Liver (tissue), 8 donors: ENCODE measurements at regions not wholly inside any gene's neighbourhood (a gene's known extent, or its start where the extent isn't known, plus 50 kb on each side); places are given as distances from the start of the nearest gene placed in this dataset.

Source experiments
- DNase-seq: peaks from one replicate; pipeline ENCODE4 v3.0.0-alpha.2; 2017; ENCODE audit warnings: low spot score
- H3K27ac ChIP-seq, 2 donors: one replicate each; pipeline ENCODE4 v1.7.0; 2013; ENCODE audit warnings: inconsistent platforms in 2 of 2, low read length in 2 of 2, control low read depth in 1 of 2, low read depth in 1 of 2, mild to moderate bottlenecking in 1 of 2
- H3K27me3 ChIP-seq, 4 donors: one replicate each; pipeline versions ENCODE4 v1.6.1 to v1.7.0; 2013; ENCODE audit warnings: low read length in 3 of 4, inconsistent platforms in 1 of 4, mild to moderate bottlenecking in 1 of 4, moderate library complexity in 1 of 4; ENCODE audit not compliant: control insufficient read depth in 4 of 4, insufficient read depth in 4 of 4
- H3K36me3 ChIP-seq, 4 donors: one replicate each; pipeline versions ENCODE4 v1.6.1 to v1.7.0; 2013; ENCODE audit warnings: low read length in 3 of 4, mild to moderate bottlenecking in 3 of 4, low read depth in 1 of 4, moderate library complexity in 1 of 4; ENCODE audit not compliant: control insufficient read depth in 4 of 4, insufficient read depth in 3 of 4
- H3K4me1 ChIP-seq, 4 donors: one replicate each; pipeline versions ENCODE4 v1.6.1 to v1.7.0; 2013; ENCODE audit warnings: low read length in 3 of 4, mild to moderate bottlenecking in 3 of 4, moderate library complexity in 1 of 4; ENCODE audit not compliant: control insufficient read depth in 4 of 4, insufficient read depth in 4 of 4
- H3K4me3 ChIP-seq, 3 donors: one replicate each; pipeline versions ENCODE4 v1.6.1 to v1.7.0; 2013; ENCODE audit warnings: low read length in 3 of 3, control low read depth in 1 of 3, low read depth in 1 of 3, mild to moderate bottlenecking in 1 of 3
- H3K9ac ChIP-seq, 2 donors: one replicate each; pipeline ENCODE4 v1.7.0; 2013; ENCODE audit warnings: low read length in 2 of 2, mild to moderate bottlenecking in 2 of 2, moderate library complexity in 2 of 2, control low read depth in 1 of 2, low read depth in 1 of 2
- H3K9me3 ChIP-seq, 4 donors: one replicate each; pipeline versions ENCODE4 v1.6.1 to v1.7.0; 2013; ENCODE audit warnings: low read length in 3 of 4; ENCODE audit not compliant: control insufficient read depth in 4 of 4
- ATF3 ChIP-seq: IDR thresholded peaks from 2 replicates; pipeline ENCODE4 v1.6.1; 2016; ENCODE audit warnings: antibody characterized with exemption
- CTCF ChIP-seq: fragments of 150-350 bp; IDR thresholded peaks from 2 replicates; pipeline ENCODE4 v1.5.1; 2017; ENCODE audit warnings: improper control_type of control experiment, low read depth, low read length; ENCODE audit not compliant: missing input control
- EGR1 ChIP-seq, 2 donors: IDR thresholded peaks; 2 replicates each; pipeline ENCODE4 v1.6.1; 2016 to 2018; ENCODE audit warnings: antibody characterized with exemption in 2 of 2, low read depth in 2 of 2
- FOXA1 ChIP-seq: IDR thresholded peaks from 2 replicates; pipeline ENCODE4 v1.6.1; 2016; ENCODE audit warnings: antibody characterized with exemption
- FOXA2 ChIP-seq: IDR thresholded peaks from 2 replicates; pipeline ENCODE4 v1.6.1; 2016; ENCODE audit warnings: antibody characterized with exemption
- GABPA ChIP-seq, 2 donors: IDR thresholded peaks in 1 of 2; conservative IDR thresholded peaks in 1 of 2; 2 replicates each; pipeline ENCODE4 v1.6.1; 2016; ENCODE audit warnings: antibody characterized with exemption in 2 of 2, mild to moderate bottlenecking in 1 of 2, moderate library complexity in 1 of 2
- HNF4A ChIP-seq, 2 donors: conservative IDR thresholded peaks; 2 replicates each; pipeline ENCODE4 v1.6.1; 2016; ENCODE audit warnings: antibody characterized with exemption in 2 of 2, mild to moderate bottlenecking in 2 of 2
- HNF4G ChIP-seq: IDR thresholded peaks from 2 replicates; pipeline ENCODE4 v1.6.1; 2016; ENCODE audit warnings: antibody characterized with exemption
- JUND ChIP-seq, 2 donors: IDR thresholded peaks; 2 replicates each; pipeline ENCODE4 v1.6.1; 2016; ENCODE audit warnings: antibody characterized with exemption in 2 of 2
- MAX ChIP-seq: IDR thresholded peaks from 2 replicates; pipeline ENCODE4 v1.6.1; 2016; ENCODE audit warnings: antibody characterized with exemption
- NR2F2 ChIP-seq: IDR thresholded peaks from 2 replicates; pipeline ENCODE4 v1.6.1; 2016; ENCODE audit warnings: antibody characterized with exemption
- REST ChIP-seq: IDR thresholded peaks from 2 replicates; pipeline ENCODE4 v1.6.1; 2016; ENCODE audit warnings: antibody characterized with exemption, mild to moderate bottlenecking
- RXRA ChIP-seq, 2 donors: IDR thresholded peaks; 2 replicates each; pipeline ENCODE4 v1.6.1; 2017 to 2018; ENCODE audit warnings: antibody characterized with exemption in 2 of 2, mild to moderate bottlenecking in 1 of 2
- SP1 ChIP-seq: IDR thresholded peaks from 2 replicates; pipeline ENCODE4 v1.6.1; 2018; ENCODE audit warnings: antibody characterized with exemption, mild to moderate bottlenecking
- TAF1 ChIP-seq: conservative IDR thresholded peaks from 2 replicates; pipeline ENCODE4 v1.6.1; 2016; ENCODE audit warnings: antibody characterized with exemption, mild to moderate bottlenecking
- YY1 ChIP-seq: IDR thresholded peaks from 2 replicates; pipeline ENCODE4 v1.6.1; 2016; ENCODE audit warnings: antibody characterized with exemption, mild to moderate bottlenecking
- ZBTB33 ChIP-seq: IDR thresholded peaks from 2 replicates; pipeline ENCODE4 v1.6.1; 2016; ENCODE audit warnings: antibody characterized with exemption
- WGBS: extraction: QIAGEN DNeasy Blood & Tissue Kit; methylation state at CpG from one replicate; pipeline ENCODE4 v1.1.7; 2013; 5-methylcytosine and 5-hydroxymethylcytosine counted together
- donor health status: healthy.
- donor health status: healthy.
- donor health status: healthy.
- donor health status: healthy.
- donor health status: healthy.

- TF ChIP-seq REST = no peak
- no peak for TF ChIP-seq YY1
- TF ChIP-seq GABPA (IDR thresholded peaks at IDR 0.05 in 1 of 2, conservative IDR thresholded peaks at IDR 0.05 in 1 of 2) = no peak
- no peak for TF ChIP-seq SP1
These were observed 399.9 kb downstream of the CDH26 start (continued) for GRCh38 chr20:60358101-60358500.

- H3K27ac ChIP-seq = no peak overlapping the region
- H3K4me1 ChIP-seq = no peaks in the 10 kb centered on the region
- TF ChIP-seq CTCF (no peak), FOXA2 (no peak), ATF3 (no peak), FOXA1 (no peak), TAF1 (no peak), HNF4A (conservative IDR thresholded peaks at IDR 0.05) (no peak), NR2F2 (no peak), HNF4G (no peak), MAX (no peak), ZBTB33 (no peak), GABPA (IDR thresholded peaks at IDR 0.05 in 1 of 2, conservative IDR thresholded peaks at IDR 0.05 in 1 of 2) (no peak), JUND (IDR thresholded peaks at IDR 0.05) (no peak), RXRA (IDR thresholded peaks at IDR 0.05) (no peak), EGR1 (IDR thresholded peaks at IDR 0.05; ENCODE audit: low read depth in 2 of 2) (no peak)
- no peak overlapping the region for H3K9ac ChIP-seq
- H3K27me3 ChIP-seq = no peaks in the 10 kb centered on the region
- DNase-seq = no peak
- no peaks in the 10 kb centered on the region for H3K36me3 ChIP-seq
- H3K9me3 ChIP-seq = no peaks in the 10 kb centered on the region
- no peak overlapping the region for H3K4me3 ChIP-seq
- WGBS = 84% methylated on average over 5 of the region's 5 CpGs
These were observed 400.8 kb downstream of the CDH26 start for GRCh38 chr20:60359010-60359409.
